Spinal cord (tissue), 9 donors: ENCODE measurements at regions not wholly inside any gene's neighbourhood (a gene's known extent, or its start where the extent isn't known, plus 50 kb on each side); places are given as distances from the start of the nearest gene placed in this dataset.

ENCODE experiments used
- DNase-seq, 6 donors: peaks; one replicate each; pipeline versions ENCODE4 v3.0.0 to v3.0.0-alpha.2; 2013 to 2015; ENCODE audit warnings: low spot score in 6 of 6, low read depth in 4 of 6
- H3K27ac ChIP-seq: one replicate; pipeline ENCODE4 v1.5.1; 2013; ENCODE audit warnings: low read depth, low read length, control low read depth
- H3K27me3 ChIP-seq: one replicate; pipeline ENCODE4 v1.6.1; 2013; ENCODE audit warnings: low read length; ENCODE audit not compliant: control insufficient read depth, insufficient read depth
- H3K36me3 ChIP-seq: one replicate; pipeline ENCODE4 v1.6.1; 2013; ENCODE audit warnings: low read length; ENCODE audit not compliant: control insufficient read depth, insufficient read depth
- H3K4me1 ChIP-seq: one replicate; pipeline ENCODE4 v1.6.1; 2013; ENCODE audit warnings: low read length; ENCODE audit not compliant: control insufficient read depth, insufficient read depth
- H3K4me3 ChIP-seq: one replicate; pipeline ENCODE4 v1.5.1; 2013; ENCODE audit warnings: low read depth, low read length, control low read depth
- H3K9me3 ChIP-seq: one replicate; pipeline ENCODE4 v1.6.1; 2013; ENCODE audit warnings: low read length; ENCODE audit not compliant: control insufficient read depth, insufficient read depth
- whole genome bisulfite sequencing: methylation state at CpG from one replicate; pipeline ENCODE4 v1.1.5; 2013; ENCODE audit warnings: missing lambda C conversion rate; ENCODE audit not compliant: insufficient coverage; 5-methylcytosine and 5-hydroxymethylcytosine counted together
- donor health status: healthy.

GRCh38 chr20:50416269-50417022, 93.7 kb upstream of the PTPN1 start:
- Histone ChIP-seq H3K27me3 (no peaks in the 10 kb centered on the region), H3K27ac (peak overlapping the region; percentile 91), H3K4me1 (peaks cover 23% of the 10 kb centered on the region), H3K36me3 (no peaks in the 10 kb centered on the region), H3K9me3 (peaks cover 5% of the 10 kb centered on the region), H3K4me3 (no peak overlapping the region)
- WGBS = 93% methylated on average over 14 of the region's 14 CpGs
- DNase-seq = no peak

GRCh38 chr20:50417023-50417329, 93.2 kb upstream of the PTPN1 start:
- H3K9me3 ChIP-seq = peaks cover 7% of the 10 kb centered on the region
- no peaks in the 10 kb centered on the region for H3K36me3 ChIP-seq
- H3K4me1 ChIP-seq = peaks cover 23% of the 10 kb centered on the region
- H3K27ac ChIP-seq = no peak overlapping the region
- peak in 1 of 6 donors; percentile 13 for DNase-seq
- no peaks in the 10 kb centered on the region for H3K27me3 ChIP-seq
- 88% methylated on average over 5 of the region's 5 CpGs for WGBS
- no peak overlapping the region for H3K4me3 ChIP-seq

- Histone ChIP-seq H3K36me3 (no peaks in the 10 kb centered on the region), H3K4me3 (no peak overlapping the region), H3K9me3 (peaks cover 7% of the 10 kb centered on the region), H3K4me1 (peaks cover 23% of the 10 kb centered on the region), H3K27ac (no peak overlapping the region), H3K27me3 (no peaks in the 10 kb centered on the region)
- 82% methylated on average over 2 of the region's 6 CpGs for WGBS
- DNase-seq = no peak
Measured at GRCh38 chr20:50417484-50418235, 92.5 kb upstream of the PTPN1 start.

- H3K27ac ChIP-seq = no peak overlapping the region
- peaks cover 3% of the 10 kb centered on the region for H3K9me3 ChIP-seq
- 82% methylated on average over 3 of the region's 4 CpGs for WGBS
Measured at GRCh38 chr20:50418890-50419642, 91.1 kb upstream of the PTPN1 start.

DNA sequence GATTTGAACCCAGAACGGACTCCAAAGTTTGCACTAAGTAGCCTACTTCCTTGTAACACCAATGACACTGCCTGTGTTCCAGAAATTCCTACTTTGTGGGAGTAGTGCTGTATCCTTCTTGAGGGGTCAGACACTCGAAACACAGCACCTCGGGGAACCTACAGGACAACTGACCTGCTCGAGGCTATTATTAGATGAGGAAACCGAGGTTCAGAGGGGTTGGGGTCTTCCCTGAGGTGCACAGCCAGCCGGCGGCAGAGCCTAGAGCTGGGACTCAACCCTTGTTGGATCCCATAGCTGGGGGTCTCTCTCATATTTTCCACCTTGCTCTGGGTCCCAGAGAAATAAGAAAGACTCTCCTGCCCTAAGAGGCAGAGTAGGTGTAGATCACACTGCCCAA, 89.8 kb upstream of the PTPN1 start:
- 94% methylated on average over 6 of the region's 7 CpGs for WGBS
- Histone ChIP-seq H3K27ac (no peak overlapping the region), H3K27me3 (no peaks in the 10 kb centered on the region), H3K9me3 (peaks cover 3% of the 10 kb centered on the region), H3K4me3 (no peak overlapping the region), H3K4me1 (peaks cover 15% of the 10 kb centered on the region), H3K36me3 (no peaks in the 10 kb centered on the region)
- no peak for DNase-seq

More at GRCh38 chr20:50418890-50419642, 91.1 kb upstream of the PTPN1 start:
- Histone ChIP-seq H3K36me3 (no peaks in the 10 kb centered on the region), H3K4me1 (peaks cover 23% of the 10 kb centered on the region), H3K27me3 (no peaks in the 10 kb centered on the region), H3K4me3 (no peak overlapping the region)
- no peak for DNase-seq

DNA sequence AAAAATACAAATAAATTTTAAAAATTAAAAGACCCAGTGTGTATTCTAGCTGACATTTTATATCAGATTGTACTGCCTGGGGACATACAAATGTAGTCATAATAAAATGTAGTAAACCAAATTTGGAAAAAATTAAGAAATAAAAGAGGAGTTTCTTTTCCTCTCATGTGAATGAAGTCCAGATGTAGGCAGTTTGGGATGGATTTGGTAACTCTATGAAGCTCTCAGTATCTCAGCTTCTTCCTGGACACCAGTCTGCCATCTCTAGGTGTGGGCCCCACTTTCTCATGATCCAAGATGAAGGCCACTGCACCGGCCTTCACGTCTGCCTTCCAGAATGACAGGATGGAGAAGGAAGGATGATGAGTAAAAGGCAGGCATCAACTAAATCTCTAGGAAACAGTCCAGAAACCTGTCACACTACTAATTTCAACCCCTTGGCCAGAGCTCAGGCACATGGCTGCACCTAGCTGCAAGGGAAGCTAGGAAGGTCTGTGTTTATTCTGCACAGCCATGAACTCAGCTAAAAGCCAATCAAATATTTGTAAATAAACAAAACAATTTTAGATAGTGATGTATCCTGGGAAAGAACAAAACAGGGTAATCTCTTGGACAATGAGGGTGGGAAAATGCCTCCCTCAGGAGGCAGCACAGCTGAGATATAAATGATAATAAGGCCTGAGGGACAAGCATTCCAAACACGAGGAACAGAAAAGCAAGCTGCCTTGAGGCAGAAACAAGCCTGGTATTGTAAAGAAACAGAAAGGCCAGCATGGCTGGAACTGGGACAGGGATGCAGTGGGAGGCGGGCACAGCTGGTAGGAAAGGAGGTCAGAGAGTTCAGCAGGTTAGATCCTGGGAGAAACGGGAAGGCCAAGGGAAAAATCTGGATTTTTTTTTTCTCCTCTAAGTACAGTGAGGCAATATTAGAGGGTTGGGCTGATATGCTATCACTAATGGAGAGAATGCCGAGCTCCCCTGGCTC, 88.5 kb upstream of the PTPN1 start:
- WGBS = 65% methylated on average over 4 of the region's 6 CpGs
- H3K9me3 ChIP-seq = peaks cover 3% of the 10 kb centered on the region

DNA sequence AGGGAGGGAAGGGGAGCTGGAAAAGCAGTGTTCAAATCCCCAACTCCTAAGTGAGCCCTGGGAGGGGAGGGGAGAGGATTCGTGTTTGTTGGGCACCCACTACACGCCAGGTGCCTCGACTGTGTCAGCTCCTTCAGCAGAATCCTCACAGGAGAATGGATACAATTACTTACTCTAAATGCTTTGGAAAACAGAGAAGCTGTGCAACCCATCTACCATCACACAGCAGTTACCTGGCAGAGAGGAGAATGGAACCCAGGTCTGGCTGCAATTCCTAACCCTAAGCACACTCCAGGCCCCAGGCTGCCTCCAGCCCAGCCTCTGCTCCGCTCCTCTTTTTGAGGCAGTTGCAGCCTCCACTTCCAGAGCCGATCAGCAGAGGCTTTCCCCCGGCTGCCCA, 86.4 kb upstream of the PTPN1 start:
- Histone ChIP-seq H3K4me1 (no peaks in the 10 kb centered on the region), H3K27ac (no peak overlapping the region), H3K4me3 (no peak overlapping the region), H3K27me3 (no peaks in the 10 kb centered on the region), H3K9me3 (peaks cover 3% of the 10 kb centered on the region), H3K36me3 (no peaks in the 10 kb centered on the region)
- WGBS = no CpG with 5 or more reads among the region's 6 CpGs
- no peak for DNase-seq

More for the DNA sequence above, 88.5 kb upstream of the PTPN1 start:
- H3K27me3 ChIP-seq = no peaks in the 10 kb centered on the region
- no peaks in the 10 kb centered on the region for H3K36me3 ChIP-seq
- no peak overlapping the region for H3K4me3 ChIP-seq
- no peak for DNase-seq
- peaks cover 3% of the 10 kb centered on the region for H3K4me1 ChIP-seq
- no peak overlapping the region for H3K27ac ChIP-seq

DNA sequence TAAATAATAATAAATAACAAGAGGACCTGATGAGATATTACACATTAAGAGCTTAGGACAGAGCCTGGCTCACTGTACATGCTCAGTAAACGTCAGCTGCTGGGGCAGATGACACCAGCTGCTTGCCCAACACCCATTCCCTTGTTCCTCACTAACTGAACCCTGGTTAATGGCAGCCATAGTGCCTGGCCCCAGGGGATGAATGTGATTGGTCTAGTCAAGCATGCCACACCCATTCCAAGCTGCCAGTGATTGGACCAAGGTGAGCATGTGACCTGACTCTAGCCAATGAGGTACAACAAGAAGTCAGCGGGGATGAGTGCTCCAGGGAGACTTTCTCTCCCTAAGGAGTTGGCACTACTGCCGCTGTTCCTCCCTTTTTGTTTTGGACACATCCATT, 85.1 kb upstream of the PTPN1 start:
- no peaks in the 10 kb centered on the region for H3K27me3 ChIP-seq
- no peaks in the 10 kb centered on the region for H3K36me3 ChIP-seq
- no peak overlapping the region for H3K27ac ChIP-seq
- DNase-seq = no peak
- no peak overlapping the region for H3K4me3 ChIP-seq
- peaks cover 3% of the 10 kb centered on the region for H3K9me3 ChIP-seq
- no peaks in the 10 kb centered on the region for H3K4me1 ChIP-seq
- 79% methylated on average over 3 of the region's 3 CpGs for WGBS
